Dendritic cell treated with granulocyte-macrophage colony-stimulating factor and Interleukin-4, amounts not matched to agents 40 ng/mL and 50 ng/mL, for 4 days (primary cell): ENCODE measurements at regions not wholly inside any gene's neighbourhood (a gene's known extent, or its start where the extent isn't known, plus 50 kb on each side); places are given as distances from the start of the nearest gene placed in this dataset.
"Not testable (repeated sequence)": the region's sequence is repeated elsewhere in the genome, so short reads cannot be mapped to it uniquely, and the experiment has no call there.

ENCODE experiments used
- H3K27ac Mint-ChIP-seq: one replicate; pipeline ENCODE4 v1.8.0; 2022; ENCODE audit warnings: mild to moderate bottlenecking, mixed read lengths
- H3K27me3 Mint-ChIP-seq: one replicate; pipeline ENCODE4 v1.8.0; 2022; ENCODE audit warnings: mild to moderate bottlenecking, mixed read lengths
- H3K36me3 Mint-ChIP-seq: one replicate; pipeline ENCODE4 v1.8.0; 2022; ENCODE audit warnings: low read depth, mixed read lengths
- H3K4me1 Mint-ChIP-seq: one replicate; pipeline ENCODE4 v1.8.0; 2022; ENCODE audit warnings: low read depth, mixed read lengths
- H3K4me3 Mint-ChIP-seq: one replicate; pipeline ENCODE4 v1.8.0; 2022; ENCODE audit warnings: mild to moderate bottlenecking, moderate library complexity, mixed read lengths
- H3K9me3 Mint-ChIP-seq: one replicate; pipeline ENCODE4 v1.8.0; 2022; ENCODE audit warnings: mixed read lengths
- intact Hi-C: fragments of 100-400 bp; cut with micrococcal nuclease; formaldehyde crosslinking; loops from one replicate; pipeline ENCODE4 v1.15.0; 2022

DNA sequence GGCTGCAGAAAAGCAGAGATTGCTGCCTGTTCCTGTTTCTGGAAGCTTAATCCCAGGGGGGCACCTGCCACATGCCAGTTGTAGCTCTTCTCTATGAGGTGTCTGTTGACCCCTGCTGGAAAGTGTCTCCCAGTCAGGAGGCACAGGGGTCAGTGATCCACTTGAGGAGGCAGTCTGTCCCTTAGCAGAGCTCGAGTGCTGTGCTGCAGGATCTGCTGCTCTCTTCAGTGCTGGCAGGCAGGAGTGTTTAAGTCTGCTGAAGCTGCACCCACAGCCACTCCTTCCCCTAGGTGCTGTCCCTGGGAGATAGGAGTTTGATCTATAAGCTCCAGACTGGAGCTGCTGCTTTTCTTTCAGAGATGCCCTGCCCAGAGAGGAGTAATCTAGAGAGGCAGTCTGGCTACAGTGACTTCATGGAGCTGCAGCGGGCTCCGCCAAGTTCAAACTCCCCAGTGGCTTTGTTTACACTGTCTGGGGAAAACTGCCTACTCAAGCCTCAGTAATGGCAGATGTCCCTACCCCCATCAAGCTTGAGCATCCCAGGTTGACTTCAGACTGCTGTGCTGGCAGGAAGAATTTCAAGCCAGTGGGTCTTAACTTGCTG, 57.6 kb upstream of the CROT start:
- intact Hi-C loops, result no loop called here
- Mint-ChIP-seq H3K36me3 (no peaks in the 10 kb centered on the region), H3K27me3 (no peaks in the 10 kb centered on the region), H3K27ac (no peak overlapping the region), H3K9me3 (peaks cover 11% of the 10 kb centered on the region), H3K4me3 (no peak overlapping the region), H3K4me1 (no peaks in the 10 kb centered on the region)

GRCh38 chr7:87288742-87289141, 56.7 kb upstream of the CROT start:
- H3K27ac Mint-ChIP-seq, intact Hi-C loops, H3K4me1 Mint-ChIP-seq, H3K4me3 Mint-ChIP-seq, H3K36me3 Mint-ChIP-seq, H3K27me3 Mint-ChIP-seq: not testable (repeated sequence)
- H3K9me3 Mint-ChIP-seq, result peaks cover 20% of the 10 kb centered on the region

- H3K27me3 Mint-ChIP-seq, H3K4me3 Mint-ChIP-seq, H3K36me3 Mint-ChIP-seq, H3K27ac Mint-ChIP-seq, H3K4me1 Mint-ChIP-seq, intact Hi-C loops: not testable (repeated sequence)
- H3K9me3 Mint-ChIP-seq, result peaks cover 70% of the 10 kb centered on the region
Observed at GRCh38 chr7:87295565-87295964, 49.9 kb upstream of the CROT start.
